Mesendoderm (in vitro differentiated cells): ENCODE measurements at regions not wholly inside any gene's neighbourhood (a gene's known extent, or its start where the extent isn't known, plus 50 kb on each side); places are given as distances from the start of the nearest gene placed in this dataset.
A peak's percentile ranks its signal among the peaks of the same experiment; 100 is the strongest.

Experiments used
- DNase-seq: peaks from one replicate; pipeline ENCODE4 v3.0.0; 2013
- H2AK5ac ChIP-seq: 2 replicates; pipeline ENCODE4 v1.6.1; 2013; ENCODE audit warnings: low read length, inconsistent platforms
- H2BK120ac ChIP-seq: 2 replicates; pipeline ENCODE4 v1.6.1; 2013; ENCODE audit warnings: low read depth, mild to moderate bottlenecking, low read length, moderate library complexity, mixed read lengths
- H2BK15ac ChIP-seq: replicated peaks from 2 replicates; pipeline ENCODE4 v1.6.1; 2013; ENCODE audit warnings: low read depth, mild to moderate bottlenecking, moderate library complexity
- H2BK5ac ChIP-seq: 2 replicates; pipeline ENCODE4 v1.6.1; 2013; ENCODE audit warnings: low read length, inconsistent platforms
- H3K18ac ChIP-seq: 2 replicates; pipeline ENCODE4 v1.6.1; 2013; ENCODE audit warnings: mild to moderate bottlenecking, low read length, mixed read lengths
- H3K23ac ChIP-seq: one replicate; pipeline ENCODE4 v1.6.1; 2013; ENCODE audit warnings: low read length
- H3K27ac ChIP-seq: 2 replicates; pipeline ENCODE4 v1.5.1; 2013; ENCODE audit warnings: low read depth, mild to moderate bottlenecking, inconsistent platforms, low read length, moderate library complexity
- H3K27me3 ChIP-seq: 2 replicates; pipeline ENCODE4 v1.6.1; 2013; ENCODE audit warnings: low read length, control low read depth, mild to moderate bottlenecking, inconsistent platforms; ENCODE audit not compliant: insufficient read depth, poor library complexity
- H3K36me3 ChIP-seq: 2 replicates; pipeline ENCODE4 v1.6.1; 2013; ENCODE audit warnings: low read length, inconsistent platforms; ENCODE audit not compliant: control insufficient read depth, insufficient read depth
- H3K4ac ChIP-seq: one replicate; pipeline ENCODE4 v1.6.1; 2013; ENCODE audit warnings: low read depth, mild to moderate bottlenecking, low read length, moderate library complexity
- H3K4me1 ChIP-seq: 2 replicates; pipeline ENCODE4 v1.6.1; 2013; ENCODE audit warnings: low read depth, low read length, inconsistent platforms; ENCODE audit not compliant: control insufficient read depth
- H3K4me2 ChIP-seq: 2 replicates; pipeline ENCODE4 v1.6.1; 2013; ENCODE audit warnings: low read length
- H3K4me3 ChIP-seq: 2 replicates; pipeline ENCODE4 v1.5.1; 2013; ENCODE audit warnings: mild to moderate bottlenecking, low read length
- H3K56ac ChIP-seq: one replicate; pipeline ENCODE4 v1.6.1; 2013; ENCODE audit warnings: low read length
- H3K79me1 ChIP-seq: 2 replicates; pipeline ENCODE4 v1.6.1; 2013; ENCODE audit warnings: low read length, inconsistent platforms
- H3K79me2 ChIP-seq: 2 replicates; pipeline ENCODE4 v1.6.1; 2013; ENCODE audit warnings: mild to moderate bottlenecking, low read length; ENCODE audit not compliant: control insufficient read depth, insufficient read depth
- H3K9ac ChIP-seq: 2 replicates; pipeline ENCODE4 v1.6.1; 2013; ENCODE audit warnings: low read length, inconsistent platforms
- H4K5ac ChIP-seq: one replicate; pipeline ENCODE4 v1.6.1; 2013; ENCODE audit warnings: low read length
- H4K8ac ChIP-seq: one replicate; pipeline ENCODE4 v1.6.1; 2013; ENCODE audit warnings: low read depth, mild to moderate bottlenecking, control low read depth, low read length, moderate library complexity
- WGBS: extraction: QIAGEN DNeasy Blood & Tissue Kit; methylation state at CpG from one replicate; pipeline ENCODE4 v1.1.7; 2013; ENCODE audit warnings: low lambda C conversion rate, missing lambda C conversion rate; ENCODE audit not compliant: insufficient coverage; ENCODE audit errors: extremely low coverage; 5-methylcytosine and 5-hydroxymethylcytosine counted together

DNA sequence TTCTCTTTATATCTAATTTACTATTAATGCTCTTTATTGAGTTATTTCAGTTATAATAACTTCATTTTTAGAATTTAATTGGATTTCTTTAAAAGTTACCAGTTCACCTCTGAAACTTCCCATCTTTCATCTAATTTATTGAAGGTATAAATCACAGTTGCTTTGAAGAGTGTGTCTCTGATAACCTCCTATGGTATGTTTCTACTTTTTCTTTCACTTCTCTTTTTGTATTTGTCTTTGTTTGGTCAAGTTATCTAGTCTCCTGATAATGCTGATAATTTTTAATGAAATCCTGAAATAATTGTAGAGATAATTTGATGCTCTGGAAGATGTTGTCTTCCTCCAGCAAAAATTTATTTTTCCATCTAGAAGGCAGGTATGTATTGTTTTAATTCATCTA is 141.6 kb upstream of the NPY2R start:
- no peaks in the 10 kb centered on the region for H3K27me3 ChIP-seq
- H3K56ac ChIP-seq, result no peak overlapping the region
- no peak overlapping the region for H4K5ac ChIP-seq
- no peak overlapping the region for H2BK5ac ChIP-seq
- H3K4me1 ChIP-seq, result no peaks in the 10 kb centered on the region
- no peak overlapping the region for H3K23ac ChIP-seq
- no peak overlapping the region for H2BK15ac ChIP-seq
- no peak overlapping the region for H4K8ac ChIP-seq
- H2AK5ac ChIP-seq, result no peak overlapping the region
- H3K36me3 ChIP-seq, result no peaks in the 10 kb centered on the region
- H3K9ac ChIP-seq, result no peak overlapping the region
- no peak overlapping the region for H3K18ac ChIP-seq
- H3K27ac ChIP-seq, result no peak overlapping the region
- H3K79me2 ChIP-seq, result no peaks in the 10 kb centered on the region
- H3K4me3 ChIP-seq, result no peak overlapping the region
- no peaks in the 10 kb centered on the region for H3K79me1 ChIP-seq
- no peak for DNase-seq
- no peak overlapping the region for H3K4me2 ChIP-seq
- no peak overlapping the region for H2BK120ac ChIP-seq
- no peak overlapping the region for H3K4ac ChIP-seq

DNA sequence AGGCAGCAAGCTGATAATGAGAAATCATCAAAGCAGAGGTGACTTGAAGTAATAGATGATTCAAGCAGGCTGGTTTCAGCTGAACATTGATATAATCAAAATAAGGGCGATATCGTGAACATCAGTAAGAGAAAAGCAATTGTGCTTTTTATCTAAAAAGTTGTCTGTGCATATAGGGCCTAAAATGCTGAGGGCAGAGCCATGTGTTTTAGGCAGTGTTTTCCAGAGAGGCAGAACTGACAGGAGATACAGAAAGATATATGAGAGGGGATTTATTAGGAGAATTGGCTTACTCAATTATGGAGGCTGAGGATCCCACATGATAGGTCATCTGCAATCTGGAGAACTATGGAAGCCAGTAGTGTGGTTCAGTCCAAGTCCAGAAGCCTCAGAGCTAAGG is 136.5 kb upstream of the NPY2R start:
- no peak overlapping the region for H3K9ac ChIP-seq
- no peak overlapping the region for H3K4ac ChIP-seq
- no peaks in the 10 kb centered on the region for H3K4me1 ChIP-seq
- H3K27me3 ChIP-seq, result no peaks in the 10 kb centered on the region
- no peaks in the 10 kb centered on the region for H3K36me3 ChIP-seq
- H3K23ac ChIP-seq, result no peak overlapping the region
- H2AK5ac ChIP-seq, result no peak overlapping the region
- no peak overlapping the region for H3K4me2 ChIP-seq
- H4K8ac ChIP-seq, result no peak overlapping the region
- no peak overlapping the region for H3K27ac ChIP-seq
- no peak for DNase-seq
- H4K5ac ChIP-seq, result no peak overlapping the region
- H3K4me3 ChIP-seq, result no peak overlapping the region
- no peak overlapping the region for H3K18ac ChIP-seq
- no peak overlapping the region for H2BK5ac ChIP-seq
- WGBS, result no CpG with 5 or more reads among the region's 2 CpGs
- H2BK15ac ChIP-seq, result no peak overlapping the region
- no peak overlapping the region for H3K56ac ChIP-seq
- H3K79me2 ChIP-seq, result no peaks in the 10 kb centered on the region
- no peaks in the 10 kb centered on the region for H3K79me1 ChIP-seq
- H2BK120ac ChIP-seq, result no peak overlapping the region

DNA sequence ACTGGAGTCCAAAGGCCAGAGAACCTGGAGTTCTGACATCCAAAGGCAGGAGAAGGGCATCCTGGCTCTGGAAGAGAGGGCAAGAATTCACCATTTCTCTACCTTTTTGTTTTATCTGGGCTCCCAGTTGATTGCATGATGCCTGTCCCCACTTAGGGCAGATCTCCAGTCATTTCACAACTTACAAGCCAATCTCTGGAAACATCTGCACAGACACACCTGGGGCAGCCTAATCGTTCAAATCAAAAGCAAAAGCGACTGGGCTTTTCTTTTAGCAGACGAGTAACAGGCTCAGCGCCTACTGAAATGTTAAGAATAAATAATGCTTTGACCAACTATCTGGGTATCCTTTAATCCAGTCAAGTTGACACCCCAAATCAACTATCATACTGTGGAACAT is 136.0 kb upstream of the NPY2R start:
- Histone ChIP-seq H3K79me2 (no peaks in the 10 kb centered on the region), H3K4ac (no peak overlapping the region), H3K56ac (no peak overlapping the region), H3K79me1 (no peaks in the 10 kb centered on the region), H3K27ac (no peak overlapping the region), H2BK15ac (no peak overlapping the region), H4K8ac (no peak overlapping the region), H2BK120ac (no peak overlapping the region), H3K9ac (no peak overlapping the region), H2BK5ac (no peak overlapping the region), H3K4me1 (no peaks in the 10 kb centered on the region), H3K27me3 (no peaks in the 10 kb centered on the region), H3K4me3 (no peak overlapping the region), H3K36me3 (no peaks in the 10 kb centered on the region), H4K5ac (no peak overlapping the region), H3K4me2 (no peak overlapping the region), H3K18ac (no peak overlapping the region), H3K23ac (no peak overlapping the region), H2AK5ac (no peak overlapping the region)
- no peak for DNase-seq
- WGBS, result no CpG with 5 or more reads among the region's 4 CpGs

DNA sequence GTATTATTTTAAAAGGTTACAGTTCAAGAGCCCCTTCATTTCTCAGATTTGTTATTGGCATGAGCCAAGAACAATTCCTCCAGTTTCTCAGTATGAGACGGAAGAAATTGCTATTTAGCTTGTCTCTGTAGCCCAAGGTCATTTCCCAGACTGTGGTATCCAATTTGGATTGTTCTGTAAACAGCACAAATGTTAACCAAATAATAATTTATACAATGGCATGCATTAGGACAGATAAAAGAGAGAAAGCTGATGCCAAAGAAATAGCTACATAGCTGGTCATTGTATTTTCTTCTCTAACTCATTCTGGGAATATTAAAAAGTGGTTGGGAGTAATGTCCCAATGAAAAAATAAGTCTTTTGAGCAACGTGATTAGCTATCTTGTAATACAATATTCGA is 134.6 kb upstream of the NPY2R start:
- H3K9ac ChIP-seq, result no peak overlapping the region
- H2BK5ac ChIP-seq, result no peak overlapping the region
- H2AK5ac ChIP-seq, result no peak overlapping the region
- no peaks in the 10 kb centered on the region for H3K79me1 ChIP-seq
- H3K4me2 ChIP-seq, result no peak overlapping the region
- no peak overlapping the region for H2BK15ac ChIP-seq
- H3K79me2 ChIP-seq, result no peaks in the 10 kb centered on the region
- no peak overlapping the region for H3K18ac ChIP-seq
- no peak overlapping the region for H3K23ac ChIP-seq
- H3K4me1 ChIP-seq, result no peaks in the 10 kb centered on the region
- H4K8ac ChIP-seq, result no peak overlapping the region
- no peak overlapping the region for H3K4ac ChIP-seq
- no peaks in the 10 kb centered on the region for H3K36me3 ChIP-seq
- H4K5ac ChIP-seq, result no peak overlapping the region
- no peak overlapping the region for H3K27ac ChIP-seq
- H3K27me3 ChIP-seq, result no peaks in the 10 kb centered on the region
- no CpG with 5 or more reads among the region's 3 CpGs for WGBS
- no peak overlapping the region for H2BK120ac ChIP-seq
- DNase-seq, result no peak
- no peak overlapping the region for H3K4me3 ChIP-seq
- no peak overlapping the region for H3K56ac ChIP-seq

DNA sequence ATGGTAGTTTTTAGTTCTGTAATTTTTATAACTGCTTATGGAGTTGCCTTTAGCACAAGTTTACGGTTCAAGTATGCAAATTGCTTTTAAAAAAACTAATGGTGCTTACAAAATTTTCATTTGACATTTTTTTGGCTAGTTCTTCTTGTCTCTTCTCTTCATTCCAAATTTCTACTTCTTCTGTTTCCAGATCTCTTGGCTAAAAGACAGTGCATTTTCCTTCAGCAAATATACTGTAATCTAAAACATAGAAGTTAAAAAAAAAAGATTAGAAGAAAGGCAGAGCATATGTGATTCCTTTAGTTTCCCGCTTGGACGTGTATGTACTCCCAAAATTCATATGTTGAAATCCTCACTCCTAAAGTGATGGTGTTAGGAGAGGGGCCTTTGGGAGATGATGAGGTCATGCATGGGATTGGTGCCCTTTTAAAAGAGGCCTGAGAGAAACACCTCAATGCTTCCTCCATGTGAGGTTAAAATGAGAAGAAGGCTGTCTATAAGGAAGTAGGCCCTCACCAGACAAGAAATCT is 132.1 kb upstream of the NPY2R start:
- H3K27me3 ChIP-seq, result no peaks in the 10 kb centered on the region
- no peak overlapping the region for H3K56ac ChIP-seq
- DNase-seq, result no peak
- no peak overlapping the region for H4K8ac ChIP-seq
- no peak overlapping the region for H3K18ac ChIP-seq
- no peak overlapping the region for H2AK5ac ChIP-seq
- no peak overlapping the region for H3K9ac ChIP-seq
- H3K36me3 ChIP-seq, result no peaks in the 10 kb centered on the region
- H3K4me1 ChIP-seq, result no peaks in the 10 kb centered on the region
- H3K79me1 ChIP-seq, result no peaks in the 10 kb centered on the region
- H2BK5ac ChIP-seq, result no peak overlapping the region
- no peak overlapping the region for H2BK15ac ChIP-seq
- H3K27ac ChIP-seq, result no peak overlapping the region
- no peak overlapping the region for H4K5ac ChIP-seq
- H2BK120ac ChIP-seq, result no peak overlapping the region
- no peak overlapping the region for H3K4ac ChIP-seq
- no peak overlapping the region for H3K4me3 ChIP-seq
- no peak overlapping the region for H3K23ac ChIP-seq
- no peaks in the 10 kb centered on the region for H3K79me2 ChIP-seq
- no peak overlapping the region for H3K4me2 ChIP-seq
- no CpG with 5 or more reads among the region's 3 CpGs for WGBS

DNA sequence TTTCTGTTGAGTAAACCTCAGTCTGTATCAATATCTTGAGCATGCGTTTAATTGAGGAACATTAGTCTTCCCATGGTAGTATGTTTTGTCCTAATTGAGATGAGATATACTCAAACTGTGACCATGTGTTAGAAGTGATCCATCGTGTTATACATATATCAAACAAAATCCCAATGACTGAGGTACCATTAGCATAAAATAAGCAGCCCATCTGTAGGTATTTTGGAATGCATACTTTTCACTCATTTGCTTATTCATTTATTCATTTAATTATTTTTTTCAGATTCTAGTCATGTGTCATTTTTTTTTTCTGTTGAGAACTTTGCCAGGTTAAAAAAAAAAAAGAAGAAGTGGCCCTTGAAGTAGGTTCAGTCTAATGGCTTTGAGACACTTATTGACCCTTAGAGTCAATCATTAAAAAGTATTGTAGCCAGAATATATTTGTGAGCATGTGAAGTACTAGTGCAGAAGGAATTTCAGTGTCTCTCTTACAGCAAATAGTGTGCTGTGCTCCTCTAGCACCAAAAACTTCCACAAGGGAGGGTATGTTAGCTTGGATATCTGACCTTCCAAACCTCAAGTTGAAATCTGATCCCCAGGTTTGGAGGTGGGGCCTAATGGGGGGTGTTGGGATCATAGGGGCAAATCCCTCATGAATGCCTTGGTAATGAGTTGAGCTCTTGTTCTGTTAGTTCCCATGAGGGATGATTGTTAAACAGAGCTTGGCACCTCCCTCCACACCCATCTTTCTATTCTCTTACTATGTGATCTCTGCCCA is 130.8 kb upstream of the NPY2R start:
- Histone ChIP-seq H2BK15ac (no peak overlapping the region), H3K36me3 (no peaks in the 10 kb centered on the region), H3K56ac (no peak overlapping the region), H3K79me1 (no peaks in the 10 kb centered on the region), H3K27ac (no peak overlapping the region), H3K23ac (no peak overlapping the region), H3K27me3 (no peaks in the 10 kb centered on the region), H3K18ac (no peak overlapping the region), H2BK5ac (no peak overlapping the region), H4K5ac (no peak overlapping the region), H3K4me1 (no peaks in the 10 kb centered on the region), H2AK5ac (no peak overlapping the region), H4K8ac (no peak overlapping the region), H3K4me3 (no peak overlapping the region), H3K9ac (no peak overlapping the region), H3K4me2 (no peak overlapping the region), H2BK120ac (no peak overlapping the region), H3K4ac (no peak overlapping the region), H3K79me2 (no peaks in the 10 kb centered on the region)
- peak; percentile 49 for DNase-seq
- WGBS, result no CpG with 5 or more reads among the region's 2 CpGs
